Transverse colon (tissue), 4 donors: ENCODE measurements at regions not wholly inside any gene's neighbourhood (a gene's known extent, or its start where the extent isn't known, plus 50 kb on each side); places are given as distances from the start of the nearest gene placed in this dataset.

Source experiments
- EP300 ChIP-seq: sonication (generic); formaldehyde crosslinking; IDR thresholded peaks from one replicate; pipeline ENCODE4 v1.6.1; 2017; ENCODE audit warnings: antibody characterized with exemption, low read depth
- POLR2A ChIP-seq: fragments of 450-650 bp; IDR thresholded peaks from one replicate; pipeline ENCODE4 v1.6.1; 2016; ENCODE audit warnings: antibody characterized with exemption, mild to moderate bottlenecking, moderate library complexity
- POLR2AphosphoS5 ChIP-seq, 3 donors: sonication (generic); formaldehyde crosslinking; IDR thresholded peaks; one replicate each; pipeline ENCODE4 v1.6.1; 2016; ENCODE audit warnings: antibody characterized with exemption in 3 of 3
- TF ChIP-seq, protein P1 (sequence below), 5 experiments: fragments of 200-600 bp in 3 of 5; fragments of 450-650 bp in 2 of 5; sonication (generic) in 3 of 5; IDR thresholded peaks; 1 replicate in 2 of 5; 2 replicates in 3 of 5; pipeline ENCODE4 v1.5.1; 2016 to 2017; ENCODE audit warnings: antibody characterized with exemption in 5 of 5, inconsistent platforms in 3 of 5, mild to moderate bottlenecking in 2 of 5, moderate library complexity in 1 of 5

DNA sequence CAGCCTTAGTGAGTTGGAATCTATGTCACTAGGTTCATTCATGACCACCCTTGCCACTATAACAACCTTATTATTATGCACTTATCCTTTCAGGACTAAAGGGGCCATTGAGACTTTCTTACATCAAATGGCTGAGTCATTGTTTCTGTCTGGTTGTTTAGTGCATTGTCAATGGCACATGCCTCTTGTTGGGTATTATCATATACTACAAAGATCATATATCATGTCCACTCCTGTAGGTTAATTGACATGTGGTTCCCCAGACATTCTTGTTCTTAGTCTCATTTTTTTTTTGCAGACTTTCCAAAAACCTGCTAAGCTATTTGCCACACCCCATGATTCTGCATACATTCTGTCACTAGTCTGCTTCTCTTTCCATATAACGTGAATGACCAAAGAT lies 66.7 kb upstream of the PRDM9 start:
- TF ChIP-seq POLR2A, result no peak
- TF ChIP-seq, protein P1, sequence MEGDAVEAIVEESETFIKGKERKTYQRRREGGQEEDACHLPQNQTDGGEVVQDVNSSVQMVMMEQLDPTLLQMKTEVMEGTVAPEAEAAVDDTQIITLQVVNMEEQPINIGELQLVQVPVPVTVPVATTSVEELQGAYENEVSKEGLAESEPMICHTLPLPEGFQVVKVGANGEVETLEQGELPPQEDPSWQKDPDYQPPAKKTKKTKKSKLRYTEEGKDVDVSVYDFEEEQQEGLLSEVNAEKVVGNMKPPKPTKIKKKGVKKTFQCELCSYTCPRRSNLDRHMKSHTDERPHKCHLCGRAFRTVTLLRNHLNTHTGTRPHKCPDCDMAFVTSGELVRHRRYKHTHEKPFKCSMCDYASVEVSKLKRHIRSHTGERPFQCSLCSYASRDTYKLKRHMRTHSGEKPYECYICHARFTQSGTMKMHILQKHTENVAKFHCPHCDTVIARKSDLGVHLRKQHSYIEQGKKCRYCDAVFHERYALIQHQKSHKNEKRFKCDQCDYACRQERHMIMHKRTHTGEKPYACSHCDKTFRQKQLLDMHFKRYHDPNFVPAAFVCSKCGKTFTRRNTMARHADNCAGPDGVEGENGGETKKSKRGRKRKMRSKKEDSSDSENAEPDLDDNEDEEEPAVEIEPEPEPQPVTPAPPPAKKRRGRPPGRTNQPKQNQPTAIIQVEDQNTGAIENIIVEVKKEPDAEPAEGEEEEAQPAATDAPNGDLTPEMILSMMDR (IDR thresholded peaks at IDR 0.05), result no peak
- no peak for TF ChIP-seq EP300
- TF ChIP-seq POLR2AphosphoS5 (IDR thresholded peaks at IDR 0.05), result no peak
